HEK293T (cell line): ENCODE measurements at regions not wholly inside any gene's neighbourhood (a gene's known extent, or its start where the extent isn't known, plus 50 kb on each side); places are given as distances from the start of the nearest gene placed in this dataset.

Experiments used
- ARNT ChIP-seq: fragments of 450-650 bp; IDR thresholded peaks from 2 replicates; pipeline ENCODE4 v1.6.1; 2017; ENCODE audit warnings: mild to moderate bottlenecking
- BHLHE40 ChIP-seq: fragments of 450-650 bp; IDR thresholded peaks from 2 replicates; pipeline ENCODE4 v1.6.1; 2016; ENCODE audit warnings: mild to moderate bottlenecking, moderate library complexity, borderline replicate concordance
- CTBP1 ChIP-seq: fragments of 450-650 bp; IDR thresholded peaks from 2 replicates; pipeline ENCODE4 v1.6.1; 2016; ENCODE audit warnings: borderline replicate concordance
- ELF4 ChIP-seq: fragments of 450-650 bp; IDR thresholded peaks from 2 replicates; pipeline ENCODE4 v1.6.1; 2017; ENCODE audit warnings: antibody characterized with exemption
- FOXA1 ChIP-seq: fragments of 450-650 bp; IDR thresholded peaks from 2 replicates; pipeline ENCODE4 v1.6.1; 2016; ENCODE audit warnings: mild to moderate bottlenecking
- FOXK2 ChIP-seq: fragments of 450-650 bp; IDR thresholded peaks from 2 replicates; pipeline ENCODE4 v1.6.1; 2016; ENCODE audit warnings: mild to moderate bottlenecking
- L3MBTL2 ChIP-seq: fragments of 450-650 bp; conservative IDR thresholded peaks from 2 replicates; pipeline ENCODE4 v1.6.1; 2016; ENCODE audit warnings: mild to moderate bottlenecking
- PKNOX1 ChIP-seq: fragments of 450-650 bp; IDR thresholded peaks from 2 replicates; pipeline ENCODE4 v1.6.1; 2016
- SP1 ChIP-seq: fragments of 450-650 bp; IDR thresholded peaks from 2 replicates; pipeline ENCODE4 v1.6.1; 2017
- SUZ12 ChIP-seq: fragments of 450-650 bp; IDR thresholded peaks from 2 replicates; pipeline ENCODE4 v1.6.1; 2016; ENCODE audit warnings: mild to moderate bottlenecking
- TARDBP ChIP-seq: fragments of 450-650 bp; IDR thresholded peaks from 2 replicates; pipeline ENCODE4 v1.6.1; 2016
- ZNF384 ChIP-seq: fragments of 450-650 bp; IDR thresholded peaks from 2 replicates; pipeline ENCODE4 v1.6.1; 2016

DNA sequence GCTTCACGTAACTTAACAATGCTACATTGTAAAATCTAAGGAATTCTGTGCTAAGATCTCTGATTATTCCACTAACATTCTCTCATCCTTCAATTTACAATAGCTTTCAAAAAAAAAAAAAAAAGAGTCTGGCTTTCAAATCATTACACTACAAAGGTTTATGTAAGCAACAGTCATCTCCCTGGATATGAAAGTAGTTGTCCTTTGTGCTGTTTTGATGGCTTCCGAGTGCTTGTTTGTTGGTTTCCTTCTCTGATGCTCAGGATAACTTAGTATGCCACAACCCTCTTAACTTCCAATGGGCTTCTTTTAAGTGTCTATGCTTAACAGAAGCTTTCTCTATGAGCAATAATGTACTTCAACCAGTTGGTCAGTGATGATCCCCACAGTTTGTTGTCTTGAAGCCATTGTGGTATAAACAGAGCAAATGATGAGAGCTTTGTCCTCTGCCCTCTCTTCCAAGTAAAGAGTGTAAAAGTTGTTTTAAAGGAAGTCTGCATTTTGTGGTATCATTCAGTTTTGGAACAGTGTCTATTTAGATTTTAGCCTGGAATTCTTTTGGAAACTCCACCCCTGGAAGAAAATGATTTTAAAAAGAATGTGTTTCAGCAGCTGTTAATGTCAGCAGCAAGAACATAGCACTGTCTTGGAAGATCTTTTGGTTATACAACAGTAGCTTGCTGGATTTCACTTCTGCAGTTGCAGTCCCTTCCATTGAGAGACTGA, 396.1 kb upstream of the RGS6 start:
- TF ChIP-seq BHLHE40 = no peak
- TF ChIP-seq ZNF384 = no peak
- TF ChIP-seq TARDBP = no peak
- no peak for TF ChIP-seq FOXK2
- no peak for TF ChIP-seq ARNT
- no peak for TF ChIP-seq FOXA1
- no peak for TF ChIP-seq L3MBTL2
- TF ChIP-seq SP1 = no peak
- no peak for TF ChIP-seq CTBP1
- TF ChIP-seq SUZ12 = no peak
- no peak for TF ChIP-seq ELF4
- TF ChIP-seq PKNOX1 = no peak
